Trophoblast cell (in vitro differentiated cells and primary cell): ENCODE measurements at regions not wholly inside any gene's neighbourhood (a gene's known extent, or its start where the extent isn't known, plus 50 kb on each side); places are given as distances from the start of the nearest gene placed in this dataset.
A peak's percentile ranks its signal among the peaks of the same experiment; 100 is the strongest.

ENCODE experiments used
- DNase-seq, 2 donors: peaks; one replicate each; pipeline ENCODE4 v3.0.0-alpha.2; 2016
- H2AFZ ChIP-seq: 2 replicates; pipeline ENCODE4 v1.6.1; 2013; ENCODE audit warnings: low read length, moderate library complexity, mild to moderate bottlenecking; ENCODE audit not compliant: insufficient read depth, poor library complexity
- H2AK5ac ChIP-seq: 2 replicates; pipeline ENCODE4 v1.6.1; 2013; ENCODE audit warnings: mild to moderate bottlenecking, low read length
- H2BK120ac ChIP-seq: 2 replicates; pipeline ENCODE4 v1.6.1; 2013; ENCODE audit warnings: low read length, mild to moderate bottlenecking, moderate library complexity; ENCODE audit not compliant: insufficient read depth, poor library complexity
- H2BK12ac ChIP-seq: 2 replicates; pipeline ENCODE4 v1.6.1; 2013; ENCODE audit warnings: mild to moderate bottlenecking, low read length, moderate library complexity
- H2BK5ac ChIP-seq: 2 replicates; pipeline ENCODE4 v1.6.1; 2013; ENCODE audit warnings: low read length, low read depth, moderate library complexity, mild to moderate bottlenecking; ENCODE audit not compliant: poor library complexity
- H3K14ac ChIP-seq: 2 replicates; pipeline ENCODE4 v1.6.1; 2013; ENCODE audit warnings: mild to moderate bottlenecking, low read length
- H3K18ac ChIP-seq: 2 replicates; pipeline ENCODE4 v1.6.1; 2013; ENCODE audit warnings: mild to moderate bottlenecking, low read length
- H3K23ac ChIP-seq: 2 replicates; pipeline ENCODE4 v1.6.1; 2013; ENCODE audit warnings: low read length
- H3K27ac ChIP-seq: 2 replicates; pipeline ENCODE4 v1.5.1; 2013; ENCODE audit warnings: low read depth, mild to moderate bottlenecking, inconsistent platforms, low read length, moderate library complexity
- H3K27me3 ChIP-seq: 2 replicates; pipeline ENCODE4 v1.6.1; 2013; ENCODE audit warnings: inconsistent platforms, mild to moderate bottlenecking, low read length, moderate library complexity; ENCODE audit not compliant: insufficient read depth
- H3K36me3 ChIP-seq, 2 experiments: 1 replicate in 1 of 2; 2 replicates in 1 of 2; pipeline ENCODE4 v1.6.1; 2013; ENCODE audit warnings: low read length in 2 of 2, mild to moderate bottlenecking in 2 of 2, moderate library complexity in 1 of 2; ENCODE audit not compliant: insufficient read depth in 2 of 2, control insufficient read depth in 1 of 2
- H3K4ac ChIP-seq: 2 replicates; pipeline ENCODE4 v1.6.1; 2013; ENCODE audit warnings: low read depth, mild to moderate bottlenecking, low read length, moderate library complexity
- H3K4me1 ChIP-seq, 2 experiments: 1 replicate in 1 of 2; 2 replicates in 1 of 2; pipeline ENCODE4 v1.6.1; 2013; ENCODE audit warnings: low read length in 2 of 2, mild to moderate bottlenecking in 2 of 2, moderate library complexity in 1 of 2; ENCODE audit not compliant: insufficient read depth in 2 of 2, control insufficient read depth in 1 of 2
- H3K4me2 ChIP-seq: 2 replicates; pipeline ENCODE4 v1.6.1; 2013; ENCODE audit warnings: inconsistent platforms, mild to moderate bottlenecking, low read length, moderate library complexity
- H3K4me3 ChIP-seq: 2 replicates; pipeline ENCODE4 v1.5.1; 2013; ENCODE audit warnings: mild to moderate bottlenecking, low read depth, low read length, inconsistent platforms
- H3K79me1 ChIP-seq: one replicate; pipeline ENCODE4 v1.6.1; 2013; ENCODE audit warnings: low read length
- H3K79me2 ChIP-seq: 2 replicates; pipeline ENCODE4 v1.6.1; 2013; ENCODE audit warnings: low read length, mild to moderate bottlenecking; ENCODE audit not compliant: control insufficient read depth, insufficient read depth, poor library complexity
- H3K9ac ChIP-seq: 2 replicates; pipeline ENCODE4 v1.6.1; 2013; ENCODE audit warnings: mild to moderate bottlenecking, low read length
- H3K9me3 ChIP-seq: 2 replicates; pipeline ENCODE4 v1.6.1; 2013; ENCODE audit warnings: low read depth, mild to moderate bottlenecking, control low read depth, inconsistent platforms, low read length; ENCODE audit not compliant: insufficient read depth
- H4K12ac ChIP-seq: 2 replicates; pipeline ENCODE4 v1.6.1; 2013; ENCODE audit warnings: low read depth, mild to moderate bottlenecking, low read length, moderate library complexity
- H4K8ac ChIP-seq: 2 replicates; pipeline ENCODE4 v1.6.1; 2013; ENCODE audit warnings: low read depth, mild to moderate bottlenecking, low read length, moderate library complexity
- H4K91ac ChIP-seq: one replicate; pipeline ENCODE4 v1.6.1; 2013; ENCODE audit warnings: low read depth, mild to moderate bottlenecking, low read length, moderate library complexity
- WGBS: extraction: QIAGEN DNeasy Blood & Tissue Kit; methylation state at CpG from one replicate; pipeline ENCODE4 v1.1.7; 2013; ENCODE audit warnings: missing lambda C conversion rate; ENCODE audit not compliant: insufficient read length, insufficient coverage; ENCODE audit errors: extremely low coverage; 5-methylcytosine and 5-hydroxymethylcytosine counted together

DNA sequence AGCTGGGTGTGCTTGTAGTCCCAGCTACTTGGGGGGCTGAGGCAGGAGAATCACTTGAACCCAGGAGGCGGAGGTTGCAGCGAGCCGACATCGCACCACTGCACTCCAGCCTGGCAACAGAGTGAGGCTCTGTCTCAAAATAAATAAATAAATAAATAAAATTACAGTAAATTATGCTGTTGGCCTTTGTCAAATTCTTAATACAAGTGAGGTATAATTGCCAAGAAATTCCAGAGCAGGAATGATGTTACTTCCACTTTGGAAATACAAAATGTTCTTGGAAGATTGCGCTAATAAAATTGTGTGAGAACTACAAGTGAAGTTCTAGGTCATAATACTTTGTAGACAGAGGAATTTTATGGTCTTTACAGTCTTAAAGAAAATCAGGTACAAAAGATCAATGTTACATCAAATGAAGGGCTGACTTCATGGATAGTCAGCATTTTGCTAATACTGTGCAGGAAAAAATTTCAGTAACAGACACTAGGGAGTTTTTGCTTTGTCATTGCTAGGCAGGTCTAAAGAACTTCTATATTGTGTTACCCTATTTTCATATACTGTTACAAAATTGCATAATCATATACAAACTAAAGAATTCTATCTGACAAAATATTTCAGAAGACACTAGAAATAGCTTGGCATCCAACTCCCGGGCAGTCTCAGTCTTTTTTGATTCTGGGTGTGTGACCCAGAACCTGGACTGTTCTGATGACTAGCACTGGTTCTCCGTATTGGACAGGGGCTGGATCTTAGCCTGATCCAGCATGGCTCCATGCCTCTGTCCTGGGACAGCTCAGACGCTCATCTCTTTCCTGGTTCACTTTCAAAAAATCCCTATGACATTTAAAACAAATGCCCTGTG is 76.0 kb upstream of the STK17B start:
- Histone ChIP-seq H3K23ac (no peak overlapping the region), H3K4me1 (peaks cover 6 to 10% of the 10 kb centered on the region in 2 experiments), H3K27me3 (no peaks in the 10 kb centered on the region), H3K4me3 (no peak overlapping the region), H4K91ac (no peak overlapping the region), H4K8ac (no peak overlapping the region), H3K36me3 (peaks cover 1% of the 10 kb centered on the region in 2 experiments), H3K79me1 (peaks cover 6% of the 10 kb centered on the region), H3K18ac (no peak overlapping the region), H2AFZ (no peak overlapping the region), H3K9ac (no peak overlapping the region), H3K9me3 (no peaks in the 10 kb centered on the region), H3K79me2 (no peaks in the 10 kb centered on the region), H3K14ac (no peak overlapping the region), H2AK5ac (no peak overlapping the region), H3K4ac (no peak overlapping the region), H3K27ac (no peak overlapping the region), H2BK5ac (no peak overlapping the region), H2BK120ac (no peak overlapping the region), H4K12ac (no peak overlapping the region), H2BK12ac (peak overlapping the region; percentile 72), H3K4me2 (no peak overlapping the region)
- WGBS, result no CpG with 5 or more reads among the region's 8 CpGs
- no peak for DNase-seq

DNA sequence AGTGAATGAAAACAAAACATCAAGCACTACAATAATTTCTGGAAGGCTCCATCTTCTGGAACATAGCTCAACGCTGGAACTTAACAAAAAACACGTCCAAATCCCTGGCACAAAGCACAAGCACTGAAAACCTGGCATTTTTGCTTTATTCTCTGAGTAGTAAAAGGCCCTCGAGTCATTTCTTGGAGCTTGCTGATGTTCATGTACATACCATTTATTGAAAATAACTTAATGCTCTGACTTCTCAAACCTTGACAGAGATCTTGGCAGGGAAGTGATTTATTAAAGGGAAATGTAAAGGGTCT is 76.5 kb upstream of the STK17B start:
- H3K4me2 ChIP-seq, result no peak overlapping the region
- peaks cover 6% of the 10 kb centered on the region for H3K79me1 ChIP-seq
- H4K12ac ChIP-seq, result no peak overlapping the region
- no peak overlapping the region for H2AK5ac ChIP-seq
- no peaks in the 10 kb centered on the region for H3K9me3 ChIP-seq
- H3K4ac ChIP-seq, result no peak overlapping the region
- H3K18ac ChIP-seq, result no peak overlapping the region
- no CpG with 5 or more reads among the region's 3 CpGs for WGBS
- no peak for DNase-seq
- H3K23ac ChIP-seq, result no peak overlapping the region
- H3K27ac ChIP-seq, result no peak overlapping the region
- no peak overlapping the region for H2AFZ ChIP-seq
- H2BK12ac ChIP-seq, result no peak overlapping the region
- no peak overlapping the region for H3K14ac ChIP-seq
- H3K27me3 ChIP-seq, result no peaks in the 10 kb centered on the region
- H3K36me3 ChIP-seq, result peaks cover 2 to 3% of the 10 kb centered on the region in 2 experiments
- H3K9ac ChIP-seq, result no peak overlapping the region
- H4K8ac ChIP-seq, result no peak overlapping the region
- peaks cover 6 to 10% of the 10 kb centered on the region in 2 experiments for H3K4me1 ChIP-seq
- H2BK120ac ChIP-seq, result no peak overlapping the region
- H4K91ac ChIP-seq, result no peak overlapping the region
- no peak overlapping the region for H3K4me3 ChIP-seq
- H3K79me2 ChIP-seq, result no peaks in the 10 kb centered on the region
- H2BK5ac ChIP-seq, result no peak overlapping the region

- Histone ChIP-seq H2AFZ (no peak overlapping the region), H3K4me3 (no peak overlapping the region), H3K79me2 (no peaks in the 10 kb centered on the region), H4K8ac (no peak overlapping the region), H3K9ac (no peak overlapping the region), H4K91ac (no peak overlapping the region), H3K79me1 (peaks cover 6% of the 10 kb centered on the region), H2BK5ac (no peak overlapping the region), H3K36me3 (peaks cover 2 to 3% of the 10 kb centered on the region in 2 experiments), H2BK120ac (no peak overlapping the region), H4K12ac (no peak overlapping the region), H3K14ac (no peak overlapping the region), H2AK5ac (no peak overlapping the region), H3K27ac (no peak overlapping the region), H3K9me3 (no peaks in the 10 kb centered on the region), H3K23ac (no peak overlapping the region), H2BK12ac (no peak overlapping the region), H3K27me3 (no peaks in the 10 kb centered on the region), H3K4ac (no peak overlapping the region), H3K18ac (no peak overlapping the region), H3K4me1 (peaks cover 6 to 10% of the 10 kb centered on the region in 2 experiments), H3K4me2 (no peak overlapping the region)
- DNase-seq, result no peak
- no CpG with 5 or more reads among the region's 1 CpG for WGBS
Observed at GRCh38 chr2:196248467-196249094, 77.2 kb upstream of the STK17B start.

GRCh38 chr2:196249171-196249570 is 77.8 kb upstream of the STK17B start:
- Histone ChIP-seq H2AFZ (no peak overlapping the region), H3K4me3 (no peak overlapping the region), H4K91ac (no peak overlapping the region), H4K12ac (no peak overlapping the region), H2BK12ac (no peak overlapping the region), H2BK5ac (no peak overlapping the region), H3K18ac (no peak overlapping the region), H3K9me3 (no peaks in the 10 kb centered on the region), H3K4me2 (no peak overlapping the region), H2BK120ac (no peak overlapping the region), H3K4me1 (peaks cover 6 to 10% of the 10 kb centered on the region in 2 experiments), H3K9ac (no peak overlapping the region), H3K27ac (no peak overlapping the region), H4K8ac (no peak overlapping the region), H3K23ac (no peak overlapping the region), H3K27me3 (no peaks in the 10 kb centered on the region), H3K14ac (no peak overlapping the region), H3K79me1 (peaks cover 6% of the 10 kb centered on the region), H2AK5ac (no peak overlapping the region), H3K36me3 (peaks cover 3 to 4% of the 10 kb centered on the region in 2 experiments), H3K4ac (no peak overlapping the region), H3K79me2 (no peaks in the 10 kb centered on the region)
- WGBS, result no CpG with 5 or more reads among the region's 1 CpG
- DNase-seq, result no peak
